IPS-NIHi11 (cell line): ENCODE measurements at regions not wholly inside any gene's neighbourhood (a gene's known extent, or its start where the extent isn't known, plus 50 kb on each side); places are given as distances from the start of the nearest gene placed in this dataset.

ENCODE experiments used
- DNase-seq: peaks from one replicate; pipeline ENCODE4 v3.0.0; 2012; ENCODE audit warnings: mixed read lengths, low spot score

DNA sequence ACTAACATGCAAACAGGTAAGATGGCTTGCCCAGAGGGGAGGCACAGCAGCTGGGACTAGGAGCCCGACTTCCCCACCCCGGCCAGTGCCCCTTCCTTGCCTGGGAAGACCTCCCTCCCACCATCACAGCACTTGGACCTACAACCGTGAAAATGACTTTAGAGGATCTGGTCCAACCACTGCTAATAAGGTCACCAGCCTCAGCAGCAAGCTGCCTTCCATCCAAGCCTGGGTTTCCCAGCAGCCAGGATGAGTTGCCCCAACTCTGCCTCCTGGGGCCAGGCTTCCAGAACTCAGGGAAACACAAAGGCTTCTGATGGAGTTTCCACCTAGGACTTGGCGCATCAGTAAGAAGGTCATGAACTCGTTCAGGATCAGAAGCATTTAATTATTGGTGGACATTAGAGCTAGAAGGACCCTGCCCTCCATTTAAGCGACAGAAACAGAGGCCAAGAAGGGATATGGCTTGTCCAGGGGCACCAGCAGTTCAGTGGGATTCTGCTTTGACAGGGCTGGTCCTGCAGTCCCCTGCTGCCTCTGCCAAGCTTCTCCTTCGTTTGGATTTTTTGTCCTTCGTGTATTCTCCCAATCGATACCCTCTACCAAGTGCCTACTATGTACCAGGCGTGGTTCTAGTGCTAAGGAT lies 403.0 kb upstream of the ID2 start:
- no peak for DNase-seq

DNA sequence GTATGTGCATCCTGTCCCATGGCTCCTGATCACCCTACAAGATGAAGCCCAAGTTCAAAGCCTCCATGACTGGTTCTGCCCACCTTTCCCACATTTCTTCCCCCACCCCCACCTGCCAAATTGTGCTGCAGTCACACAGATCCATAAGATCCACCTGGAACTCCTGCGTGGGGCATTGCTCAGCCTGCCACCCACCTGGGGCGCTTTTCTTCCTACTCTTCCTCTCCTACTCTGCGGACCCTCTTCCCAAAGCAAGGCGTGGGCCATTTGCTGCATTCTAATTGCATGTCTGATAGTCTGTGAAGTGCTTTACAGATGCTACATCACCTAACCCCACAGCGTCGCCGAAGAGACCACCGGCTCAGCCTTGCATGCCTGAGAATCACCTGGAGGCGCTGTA lies 402.4 kb upstream of the ID2 start:
- no peak for DNase-seq

DNA sequence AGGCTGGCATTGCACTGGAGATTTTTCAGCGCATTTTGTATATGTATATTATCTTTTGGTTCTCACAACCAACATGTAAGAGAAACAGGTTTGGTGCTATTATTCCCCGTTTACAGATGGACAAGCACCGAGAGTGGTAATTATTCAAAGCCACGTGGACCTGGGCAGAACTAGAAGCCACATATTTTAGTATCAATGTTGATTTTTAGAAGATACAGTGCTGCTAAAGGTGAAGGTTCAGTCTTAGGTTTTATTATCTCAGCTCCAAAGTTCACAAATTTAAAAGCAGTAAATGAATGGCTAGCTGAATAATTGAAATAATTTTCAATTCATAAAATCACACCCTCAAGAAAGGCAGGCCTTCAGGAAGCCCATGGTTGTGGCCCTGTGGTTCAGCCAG lies 400.6 kb upstream of the ID2 start:
- DNase-seq, result no peak

DNA sequence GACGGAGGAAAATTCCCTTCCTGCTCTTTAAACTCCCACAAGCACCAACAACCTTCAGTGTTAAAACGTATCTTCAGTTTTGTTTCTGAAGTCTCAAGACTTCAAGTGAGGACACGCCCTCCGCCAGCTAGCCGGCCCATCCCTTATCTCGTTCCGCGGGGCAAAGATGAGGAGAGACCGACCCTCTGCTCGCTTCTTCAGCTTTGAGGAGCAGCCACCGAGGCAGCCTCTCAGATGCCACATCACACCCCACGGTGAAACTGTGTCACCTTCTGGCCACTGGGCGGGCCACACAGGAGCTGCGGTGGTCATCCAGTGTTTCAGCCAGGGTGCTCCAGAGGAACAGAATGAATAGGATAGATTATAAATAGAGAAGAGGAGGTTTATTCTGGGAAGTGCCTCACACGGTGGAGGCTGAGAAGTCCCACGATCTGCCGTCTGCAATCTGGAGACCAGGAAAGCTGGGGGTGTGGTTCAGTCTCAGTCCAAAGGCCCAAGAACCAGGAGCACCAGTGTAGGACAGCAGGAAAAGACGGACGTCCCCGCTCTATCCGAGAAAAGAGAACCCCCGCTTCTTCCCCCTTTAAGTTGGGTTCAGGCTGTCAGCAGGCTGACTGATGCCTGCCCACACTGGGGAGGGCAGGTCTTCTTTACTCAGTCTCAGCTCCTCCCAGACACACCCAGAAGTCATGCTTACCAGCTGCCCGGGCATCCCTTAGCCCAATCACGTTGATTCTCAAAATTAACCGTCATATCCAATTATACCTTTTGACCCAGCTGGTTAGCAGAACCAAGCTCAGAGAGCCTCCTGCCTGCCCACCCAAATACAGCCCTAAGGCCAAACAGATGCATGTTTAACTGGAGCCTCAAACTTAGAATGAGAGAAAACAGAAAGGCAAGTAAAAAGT lies 399.7 kb upstream of the ID2 start:
- no peak for DNase-seq

DNA sequence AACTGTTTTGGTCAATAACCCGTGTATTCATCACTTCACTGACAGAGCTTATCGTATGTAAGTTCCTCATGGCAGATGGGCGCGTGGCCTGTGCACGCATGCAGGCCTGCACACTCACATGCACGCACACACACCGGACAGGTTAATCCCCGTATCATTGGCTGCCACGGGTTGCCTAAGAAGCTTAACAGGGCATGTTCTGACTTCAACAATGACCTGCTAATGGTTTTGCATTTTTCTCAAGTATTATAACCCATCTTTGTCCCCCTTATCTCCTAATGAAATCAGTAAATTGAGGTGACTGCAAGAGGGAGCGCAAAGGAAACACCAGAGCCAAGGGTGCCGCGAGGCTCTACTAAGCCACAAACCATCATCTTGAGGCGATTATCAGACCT lies 399.0 kb upstream of the ID2 start:
- DNase-seq, result no peak

DNA sequence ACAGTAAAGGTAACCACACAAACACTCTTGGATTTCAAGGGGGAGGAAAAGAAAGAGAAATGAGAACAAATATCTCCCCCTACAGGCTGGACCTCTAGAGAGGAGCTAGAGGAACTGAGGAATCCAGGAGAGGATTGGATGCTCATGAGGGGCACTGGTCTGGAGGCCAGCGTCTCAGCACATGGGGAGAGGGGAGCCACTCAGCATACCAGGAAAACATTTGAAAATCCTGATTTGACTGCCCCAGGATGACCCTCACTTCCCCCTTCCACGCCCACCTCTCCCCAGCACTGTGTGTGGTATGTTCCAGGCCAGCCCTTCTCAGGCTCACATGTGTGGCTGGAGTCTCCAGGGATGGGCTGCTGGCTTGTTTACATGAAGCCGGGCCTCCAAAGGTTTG lies 396.8 kb upstream of the ID2 start:
- peak; percentile 29 for DNase-seq

DNA sequence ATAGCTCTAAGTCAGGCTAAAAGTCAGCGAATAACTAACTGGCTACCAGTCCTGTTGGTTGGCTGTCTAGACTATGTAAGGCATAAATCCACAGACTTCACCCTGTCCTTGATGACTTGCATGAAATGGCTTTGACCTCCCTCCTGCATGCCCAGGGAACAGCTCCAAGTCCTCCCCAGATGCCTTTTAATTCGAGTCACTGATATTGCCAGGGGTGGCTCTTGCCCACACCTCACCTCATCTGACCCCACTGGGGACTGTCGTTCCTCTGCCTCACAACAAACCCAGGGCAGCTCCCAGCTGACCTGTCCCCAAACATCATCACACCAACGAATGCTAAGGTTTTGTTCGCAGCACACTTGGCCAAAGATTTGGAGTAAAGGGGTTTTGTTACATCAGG lies 396.0 kb upstream of the ID2 start:
- no peak for DNase-seq

DNA sequence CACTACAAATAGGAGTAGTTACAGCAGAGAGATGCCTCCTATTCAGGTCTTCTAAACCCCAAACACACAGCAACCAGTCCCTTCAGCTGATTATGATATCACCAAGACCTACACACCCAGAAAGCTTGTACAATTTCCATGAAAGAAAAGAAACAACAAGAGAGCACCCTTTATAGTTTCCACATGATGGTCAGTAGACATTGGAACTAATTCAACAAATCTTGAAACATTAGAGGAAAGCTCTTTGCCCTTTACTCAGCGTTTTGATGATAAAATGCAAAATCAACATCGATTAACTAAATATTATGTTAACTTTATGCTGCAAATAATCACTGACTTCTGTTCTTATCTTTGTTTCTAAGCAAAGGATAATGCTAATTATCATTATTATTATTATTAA lies 393.6 kb upstream of the ID2 start:
- no peak for DNase-seq

DNA sequence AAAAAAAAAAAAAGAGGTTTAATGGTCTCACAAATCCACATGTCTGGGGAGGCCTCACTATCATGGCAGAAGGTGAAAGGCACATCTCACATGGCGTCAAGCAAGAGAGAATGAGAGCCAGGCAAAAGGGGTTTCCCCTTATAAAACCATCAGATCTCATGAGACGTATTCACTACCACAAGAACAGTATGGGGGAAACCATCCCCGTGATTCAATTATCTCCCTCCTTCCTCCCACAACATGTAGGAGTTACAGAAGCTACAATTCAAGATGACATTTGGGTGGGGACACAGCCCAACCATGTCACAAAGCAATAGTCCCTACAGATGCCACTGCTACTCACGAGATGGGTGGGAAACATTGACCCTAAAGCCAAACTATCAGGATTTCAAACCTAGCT lies 392.7 kb upstream of the ID2 start:
- no peak for DNase-seq

DNA sequence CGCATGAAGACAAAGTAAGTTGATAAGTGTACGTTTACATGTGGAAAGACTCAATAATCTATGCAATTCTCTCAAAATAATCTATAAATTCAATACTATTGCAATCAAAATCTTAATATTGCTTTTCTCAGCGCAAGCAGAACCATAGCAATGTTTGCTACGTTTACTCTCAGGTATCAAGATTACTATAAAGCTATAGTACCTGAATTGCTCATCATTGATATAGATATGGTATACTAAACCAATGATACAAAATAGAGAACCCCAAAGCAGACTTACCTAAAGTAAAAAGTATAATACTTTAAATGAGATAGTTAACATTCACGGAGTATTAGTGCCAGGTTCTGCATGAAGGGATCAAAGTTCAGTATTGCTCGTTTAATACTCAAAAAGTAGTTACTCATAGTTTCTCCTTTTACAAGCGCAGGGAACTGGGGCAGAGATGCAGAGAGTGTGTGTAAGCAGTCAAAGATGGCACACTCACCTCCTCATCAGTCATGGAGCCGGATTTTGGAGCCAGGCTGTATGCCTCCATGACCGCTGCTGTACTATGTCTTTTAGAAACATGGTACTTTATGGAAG lies 391.0 kb upstream of the ID2 start:
- DNase-seq, result no peak

DNA sequence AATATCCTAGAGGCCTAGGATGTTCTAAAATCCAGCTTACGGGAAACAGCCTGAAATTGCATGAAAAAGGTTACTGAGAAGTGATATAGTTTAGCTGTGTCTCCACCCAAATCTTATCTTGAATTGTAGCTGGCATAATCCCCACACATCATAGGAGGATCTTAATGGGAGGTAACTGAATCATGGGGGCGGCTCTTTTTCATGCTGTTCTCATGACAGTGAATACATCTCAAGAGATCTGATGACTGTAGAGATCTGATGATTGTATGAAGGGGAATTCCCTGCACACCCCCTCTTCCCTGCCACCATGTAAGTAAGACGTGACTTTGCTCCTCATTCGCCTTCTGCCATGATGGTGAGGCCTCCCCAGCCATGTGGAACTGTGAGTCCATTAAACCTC lies 385.6 kb upstream of the ID2 start:
- DNase-seq, result no peak

DNA sequence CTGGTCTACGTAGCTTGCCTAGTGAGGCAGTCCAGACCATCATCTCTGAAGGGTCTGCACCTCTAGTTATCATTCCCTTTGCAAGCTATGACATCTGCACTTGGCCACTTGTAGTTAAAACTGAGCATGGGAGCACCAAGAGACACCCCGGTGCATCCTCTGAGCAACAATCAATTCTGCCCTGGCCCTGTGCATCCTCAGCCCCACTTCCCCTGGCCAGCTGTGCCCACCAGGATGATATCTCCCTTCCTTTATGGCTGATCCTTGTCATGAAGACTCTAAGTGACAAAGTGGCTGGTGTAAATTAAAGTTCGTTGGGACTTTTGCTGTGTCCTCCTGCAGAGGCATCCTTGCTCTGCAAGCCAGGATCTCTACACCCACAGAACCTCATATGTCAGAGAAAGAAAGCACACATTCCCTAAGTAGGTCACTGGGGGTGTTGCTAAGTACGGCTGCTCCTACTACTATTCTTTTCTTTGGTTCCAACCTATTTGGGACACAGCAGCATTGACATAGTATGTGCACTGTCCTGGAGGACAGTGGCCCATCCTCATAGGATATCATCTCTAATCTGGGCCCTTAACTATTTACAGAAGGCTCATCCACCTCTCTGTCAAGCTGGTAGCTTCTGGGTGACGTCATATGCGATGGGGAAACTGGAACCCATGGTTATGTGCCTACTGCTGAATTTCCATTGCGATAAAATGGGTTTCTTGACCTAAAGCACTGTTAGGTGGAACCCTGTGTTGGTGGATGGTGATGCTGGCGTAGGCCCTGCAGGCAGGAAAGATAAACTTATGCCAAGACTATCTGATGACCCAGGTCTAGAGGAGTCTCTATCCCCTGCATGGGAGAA lies 384.3 kb upstream of the ID2 start:
- no peak for DNase-seq

DNA sequence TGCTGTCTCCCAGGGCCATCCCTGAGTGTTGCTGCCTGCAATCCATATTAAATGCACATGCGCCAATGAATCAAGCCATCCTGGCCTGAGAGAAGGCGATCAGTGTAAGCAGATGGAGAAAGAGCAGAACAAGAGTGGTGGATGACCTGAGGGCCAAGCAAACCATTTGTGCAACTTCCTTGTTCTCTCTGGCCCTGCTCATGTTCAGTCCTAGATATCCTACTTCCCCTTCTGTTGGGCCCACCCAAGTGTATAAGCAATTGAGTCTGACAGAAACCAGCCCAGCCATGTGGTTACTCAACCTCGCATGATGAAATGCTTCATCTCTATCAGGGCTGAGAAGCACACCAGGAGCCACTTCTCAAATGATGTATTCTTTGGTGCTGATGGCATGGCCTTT lies 383.1 kb upstream of the ID2 start:
- DNase-seq, result no peak

DNA sequence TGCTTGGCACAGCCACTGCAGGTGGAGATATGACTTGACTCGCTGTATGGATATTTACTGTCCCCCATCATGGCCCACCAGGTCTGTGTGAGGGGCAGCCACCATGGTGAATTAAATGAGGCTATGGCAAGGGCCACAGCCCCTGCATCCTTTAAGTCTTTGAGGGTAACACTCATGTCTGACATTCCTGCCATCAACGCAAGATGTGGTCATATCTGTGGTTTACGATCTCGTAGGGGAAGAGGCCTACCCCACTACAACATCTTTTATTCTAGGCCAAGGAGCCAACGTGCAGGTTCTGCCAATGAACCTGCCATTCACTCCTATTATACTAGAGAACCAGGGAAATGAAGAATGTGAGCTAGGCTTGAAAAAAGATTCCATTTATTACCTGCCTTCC lies 381.6 kb upstream of the ID2 start:
- DNase-seq, result no peak

DNA sequence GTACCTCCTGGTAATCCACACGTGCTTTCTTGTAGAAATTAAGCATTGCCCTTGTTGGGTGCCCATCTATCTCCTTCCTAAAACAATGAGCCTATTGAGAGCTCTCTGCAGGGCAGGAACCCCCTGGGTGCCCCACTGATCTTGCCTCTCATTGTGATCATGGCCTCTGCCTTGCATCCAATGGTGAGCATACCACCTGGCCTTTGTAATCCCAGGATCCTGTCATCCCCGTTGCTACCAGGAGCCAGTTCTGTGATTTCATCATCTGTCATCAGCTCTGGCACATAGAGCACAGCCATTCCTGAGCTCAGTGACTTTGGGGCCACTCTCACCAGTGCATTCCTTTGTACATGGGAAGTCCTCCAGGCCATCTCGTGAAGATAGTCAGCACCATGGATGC lies 381.0 kb upstream of the ID2 start:
- DNase-seq, result no peak

DNA sequence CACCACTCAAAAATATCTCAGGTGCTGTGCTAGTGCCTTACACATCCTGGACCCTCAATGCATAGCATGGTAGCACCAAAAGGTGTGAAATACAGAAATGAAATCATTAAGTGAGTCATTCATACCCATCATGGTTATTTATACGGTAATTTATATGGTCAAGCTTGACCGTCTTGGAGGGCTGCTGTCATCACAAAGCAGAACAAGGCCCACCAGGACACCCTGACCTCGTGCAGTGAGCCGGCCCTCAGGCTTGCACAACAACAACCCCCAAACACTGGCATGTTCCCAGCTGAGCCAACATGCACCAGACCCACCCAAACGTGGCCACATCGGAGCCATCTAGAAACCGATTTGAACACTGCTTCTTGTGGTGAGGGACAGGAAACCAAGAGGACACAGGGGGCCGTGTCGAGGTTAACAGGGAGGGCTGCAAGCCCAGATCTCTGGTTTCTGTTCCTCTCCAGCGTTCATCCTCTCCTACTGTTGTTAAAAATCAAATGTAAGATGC lies 378.5 kb upstream of the ID2 start:
- DNase-seq, result no peak

DNA sequence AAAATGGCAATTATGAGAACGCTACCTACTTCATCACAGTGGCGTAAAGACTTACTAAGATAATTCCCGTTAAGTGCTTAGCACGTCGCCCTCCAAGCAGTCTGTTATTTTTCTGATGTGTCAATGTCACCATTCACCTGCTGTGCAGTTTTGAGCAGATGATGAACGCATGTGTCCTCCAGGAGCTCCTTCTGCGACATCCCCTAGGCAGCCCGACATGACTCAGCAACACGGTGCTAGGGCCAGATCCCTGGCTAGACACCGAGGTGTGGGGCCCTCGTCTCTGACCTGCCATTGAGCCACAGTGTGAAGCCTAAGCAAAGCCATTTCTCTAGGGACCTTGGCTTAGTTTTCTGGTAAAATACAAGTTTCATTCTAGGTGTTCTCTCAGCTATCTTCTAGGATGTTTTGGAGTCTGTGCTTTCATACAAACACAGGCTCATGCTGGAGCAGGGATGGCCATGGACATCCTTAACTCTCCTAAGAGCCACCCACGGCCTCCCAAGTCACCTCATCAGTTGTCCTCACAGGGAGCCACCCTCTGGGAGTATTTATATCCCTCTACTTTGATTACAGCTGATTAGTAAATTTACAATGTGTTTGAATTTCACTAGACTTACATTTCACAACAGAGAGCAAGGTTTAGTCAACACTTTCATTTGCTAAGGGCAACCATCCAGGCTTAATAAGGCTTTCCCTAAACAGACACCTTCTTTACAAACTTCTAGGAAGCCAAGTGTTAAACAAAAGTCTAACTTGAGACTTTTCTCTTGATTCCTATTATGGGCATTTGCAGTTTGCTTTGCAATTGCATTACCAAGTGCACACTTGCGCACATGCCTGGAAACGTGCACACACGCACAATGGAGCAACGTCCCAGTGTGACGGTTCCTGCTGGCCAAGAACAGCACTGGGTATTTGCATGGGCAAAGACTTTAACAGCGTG lies 376.8 kb upstream of the ID2 start:
- DNase-seq, result no peak

DNA sequence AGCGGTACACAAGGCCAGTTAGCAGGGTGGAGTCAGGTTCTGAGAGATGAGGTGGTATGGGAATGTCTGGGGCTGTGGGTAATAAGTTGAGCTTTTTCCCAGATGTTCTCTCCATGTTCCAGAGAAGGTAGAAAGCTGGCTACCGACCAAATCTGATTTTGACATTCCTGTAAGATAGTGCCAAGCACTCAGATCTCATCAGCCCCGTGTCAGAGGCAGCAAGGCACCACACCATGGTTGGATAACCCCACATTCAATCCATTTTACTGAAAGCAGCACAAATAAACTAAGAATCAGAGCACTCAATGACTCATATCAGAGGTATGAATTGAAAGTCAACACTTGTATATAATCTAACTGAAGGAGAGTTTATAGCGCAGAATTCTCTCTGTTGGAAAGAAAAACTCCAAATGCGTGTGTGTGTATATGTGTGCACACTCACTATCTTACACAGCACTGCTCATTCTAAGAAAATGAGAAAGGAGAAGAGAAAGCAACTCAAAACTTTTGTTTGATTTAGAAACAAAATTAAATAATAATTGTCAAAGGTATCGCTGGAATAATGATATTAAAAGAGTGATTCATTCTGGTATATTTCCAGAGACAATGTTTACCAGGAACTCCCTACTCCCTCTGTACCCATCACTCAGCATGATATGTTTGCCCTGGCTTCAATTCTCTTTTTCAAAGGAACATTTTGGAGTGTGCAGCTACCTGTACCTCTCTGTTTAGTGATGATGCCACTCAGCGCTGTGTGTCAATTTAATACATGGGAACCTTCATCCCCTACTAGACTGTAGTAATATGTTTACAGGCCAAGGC lies 375.1 kb upstream of the ID2 start:
- no peak for DNase-seq

DNA sequence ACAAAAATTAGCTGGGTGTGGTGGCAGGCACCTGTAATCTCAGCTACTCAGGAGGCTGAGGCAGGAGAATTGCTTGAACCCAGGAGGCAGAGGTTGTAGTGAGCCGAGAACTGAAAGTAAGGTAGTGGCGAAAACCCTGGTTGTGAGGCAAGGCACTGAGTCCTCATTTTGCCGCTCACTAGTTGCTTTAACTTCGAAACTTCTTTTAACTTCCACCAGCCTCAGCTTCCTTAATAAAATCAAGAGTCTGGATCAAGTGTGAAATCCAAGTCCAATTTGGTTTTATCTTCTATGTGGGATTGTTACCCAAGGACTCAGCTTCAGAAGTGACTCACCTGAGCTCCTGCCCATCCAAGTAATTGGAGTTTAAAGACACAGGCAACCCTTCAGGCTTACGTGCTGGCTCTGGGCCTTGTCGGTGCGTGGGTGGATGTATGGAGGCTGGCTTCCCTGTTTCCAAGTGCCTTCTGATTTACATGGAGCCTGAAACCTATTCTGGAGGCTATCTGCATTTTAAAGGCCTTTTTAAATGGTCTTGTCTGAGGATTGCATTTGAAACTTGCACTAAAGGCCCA lies 374.2 kb upstream of the ID2 start:
- DNase-seq, result peak; percentile 37

DNA sequence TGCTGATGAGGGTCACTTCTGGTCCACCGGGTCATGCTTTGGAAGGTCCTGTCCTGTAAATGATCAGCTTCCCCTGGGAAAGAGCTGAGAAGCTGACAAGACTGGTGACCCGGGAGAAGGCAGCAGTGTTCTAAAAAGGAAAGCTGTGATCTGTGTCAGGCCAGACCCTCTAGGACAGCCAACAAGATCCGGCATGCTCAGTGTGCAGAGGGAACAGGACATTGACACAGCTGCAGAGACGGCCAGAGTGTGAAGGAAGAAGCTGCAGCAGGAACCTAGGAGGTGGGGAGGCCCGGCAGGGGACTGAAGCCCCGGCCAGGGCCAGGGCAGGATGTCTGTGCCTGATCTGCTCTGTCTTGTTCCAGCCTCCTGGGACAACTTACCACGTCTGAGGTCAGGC lies 372.7 kb upstream of the ID2 start:
- DNase-seq, result no peak
